GM18520 (cell line): ENCODE measurements at regions not wholly inside any gene's neighbourhood (a gene's known extent, or its start where the extent isn't known, plus 50 kb on each side); places are given as distances from the start of the nearest gene placed in this dataset.
"Not testable (repeated sequence)": the region's sequence is repeated elsewhere in the genome, so short reads cannot be mapped to it uniquely, and the experiment has no call there.

Experiments
- ATAC-seq: cut with Tn5 transposase; IDR thresholded peaks from one replicate; pipeline ENCODE4 v1.9.1; 2021; ENCODE audit not compliant: unreplicated experiment

GRCh38 chr7:46764100-46764936 is 817.6 kb downstream of the TNS3 start:
- peak; percentile 60 for ATAC-seq

- ATAC-seq, result no peak
Observed at GRCh38 chr7:46763344-46763743, 818.6 kb downstream of the TNS3 start.

GRCh38 chr7:46759711-46760480 is 822.0 kb downstream of the TNS3 start:
- no peak for ATAC-seq

GRCh38 chr7:46756996-46757395 is 824.9 kb downstream of the TNS3 start:
- ATAC-seq, result no peak

GRCh38 chr7:46756256-46756655 is 825.7 kb downstream of the TNS3 start:
- ATAC-seq, result no peak

- no peak for ATAC-seq
Observed at GRCh38 chr7:46755120-46756034, 826.5 kb downstream of the TNS3 start.

GRCh38 chr7:46754140-46754720 is 827.7 kb downstream of the TNS3 start:
- ATAC-seq, result no peak

GRCh38 chr7:46753662-46754061 is 828.2 kb downstream of the TNS3 start:
- ATAC-seq, result no peak

GRCh38 chr7:46752881-46753366 is 829.0 kb downstream of the TNS3 start:
- ATAC-seq, result no peak

- not testable (repeated sequence) for ATAC-seq
Observed at GRCh38 chr7:46751927-46752723, 829.8 kb downstream of the TNS3 start.

GRCh38 chr7:46751471-46751870 is 830.4 kb upstream of the IGFBP3 start:
- no peak for ATAC-seq

- no peak for ATAC-seq
Observed at GRCh38 chr7:46750321-46750865, 829.3 kb upstream of the IGFBP3 start.

- no peak for ATAC-seq
Observed at GRCh38 chr7:46747869-46748576, 827.0 kb upstream of the IGFBP3 start.

GRCh38 chr7:46746695-46747687 is 825.9 kb upstream of the IGFBP3 start:
- ATAC-seq, result no peak

GRCh38 chr7:46745707-46746090 is 824.6 kb upstream of the IGFBP3 start:
- ATAC-seq, result no peak

GRCh38 chr7:46744957-46745706 is 824.1 kb upstream of the IGFBP3 start:
- no peak for ATAC-seq

- ATAC-seq, result no peak
Observed at GRCh38 chr7:46742601-46743000, 821.5 kb upstream of the IGFBP3 start.
